ENCODE measurements at regions not wholly inside any gene's neighbourhood (a gene's known extent, or its start where the extent isn't known, plus 50 kb on each side); places are given as distances from the start of the nearest gene placed in this dataset.

GRCh38 chr9:86521977-86522376, 167.8 kb upstream of the TUT7 start:
- DNase-seq = no peak
- intact Hi-C loops (cut with DNase I; ENCODE audit: low total_unique reads) = no loop called here

GRCh38 chr9:86521322-86521721, 167.1 kb upstream of the TUT7 start:
- H3K27ac ChIP-seq = no peak overlapping the region
- no peaks in the 10 kb centered on the region for H3K9me3 ChIP-seq
- intact Hi-C loops (cut with DNase I; ENCODE audit: low total_unique reads) = no loop called here
- H3K36me3 ChIP-seq (ENCODE audit: low read depth, missing control alignments) = no peaks in the 10 kb centered on the region
- no peaks in the 10 kb centered on the region for H3K27me3 ChIP-seq
- H3K4me1 ChIP-seq = peaks cover 8% of the 10 kb centered on the region
- 93% methylated on average over 4 of the region's 4 CpGs for WGBS, 2 donors
- no peak for DNase-seq
- TF ChIP-seq POLR2A (IDR thresholded peaks at IDR 0.05) = no peak
- TF ChIP-seq CTCF (IDR thresholded peaks at IDR 0.05) = no peak
- no peak overlapping the region for H3K4me3 ChIP-seq

More at GRCh38 chr9:86521977-86522376, 167.8 kb upstream of the TUT7 start:
- WGBS, 2 donors = 87 to 89% methylated on average over 5 of the region's 5 CpGs
- Histone ChIP-seq H3K36me3 (ENCODE audit: low read depth, missing control alignments) (no peaks in the 10 kb centered on the region), H3K9me3 (no peaks in the 10 kb centered on the region), H3K4me1 (peaks cover 12% of the 10 kb centered on the region), H3K4me3 (no peak overlapping the region), H3K27ac (no peak overlapping the region), H3K27me3 (no peaks in the 10 kb centered on the region)
- no peak for TF ChIP-seq POLR2A (IDR thresholded peaks at IDR 0.05)
- no peak for TF ChIP-seq CTCF (IDR thresholded peaks at IDR 0.05)

GRCh38 chr9:86519066-86519615, 164.9 kb upstream of the TUT7 start:
- Histone ChIP-seq H3K9me3 (no peaks in the 10 kb centered on the region), H3K27me3 (no peaks in the 10 kb centered on the region), H3K36me3 (ENCODE audit: low read depth, missing control alignments) (no peaks in the 10 kb centered on the region), H3K4me1 (no peaks in the 10 kb centered on the region), H3K27ac (no peak overlapping the region), H3K4me3 (no peak overlapping the region)
- TF ChIP-seq CTCF (IDR thresholded peaks at IDR 0.05) (no peak), POLR2A (IDR thresholded peaks at IDR 0.05) (no peak)
- intact Hi-C loops (cut with DNase I; ENCODE audit: low total_unique reads) = no loop called here
- no peak for DNase-seq

DNA sequence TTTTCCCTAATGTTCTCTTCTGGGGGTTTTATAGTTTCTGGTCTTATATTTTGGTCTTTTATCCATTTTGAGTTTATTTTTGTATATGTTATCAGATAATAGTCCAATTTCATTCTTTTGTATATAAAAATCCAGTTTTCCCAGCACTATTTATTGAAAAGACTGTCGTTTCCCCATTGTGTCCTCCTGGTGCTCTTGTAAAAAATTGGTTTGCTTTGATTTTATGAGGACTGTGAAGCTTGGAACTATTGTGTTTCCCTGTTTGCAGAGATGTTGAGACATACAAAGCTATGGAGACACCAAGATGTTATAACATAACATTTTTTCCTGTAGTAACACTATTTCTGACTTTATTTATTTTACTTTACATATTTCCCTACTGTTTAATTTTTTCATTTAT, 163.3 kb upstream of the TUT7 start:
- intact Hi-C loops (cut with DNase I; ENCODE audit: low total_unique reads) = no loop called here
- no peaks in the 10 kb centered on the region for H3K9me3 ChIP-seq
- no peaks in the 10 kb centered on the region for H3K36me3 ChIP-seq (ENCODE audit: low read depth, missing control alignments)
- TF ChIP-seq POLR2A (IDR thresholded peaks at IDR 0.05) (no peak), CTCF (IDR thresholded peaks at IDR 0.05) (no peak)
- H3K27ac ChIP-seq = no peak overlapping the region
- H3K4me1 ChIP-seq = no peaks in the 10 kb centered on the region
- no peak overlapping the region for H3K4me3 ChIP-seq
- DNase-seq = no peak
- 84 to 91% methylated on average over 1 of the region's 1 CpG for WGBS, 2 donors
- H3K27me3 ChIP-seq = no peaks in the 10 kb centered on the region

- WGBS, 2 donors = 61 to 68% methylated on average over 12 to 19 of the region's 19 CpGs
- no peaks in the 10 kb centered on the region for H3K4me1 ChIP-seq
- H3K36me3 ChIP-seq (ENCODE audit: low read depth, missing control alignments) = no peaks in the 10 kb centered on the region
- H3K9me3 ChIP-seq = no peaks in the 10 kb centered on the region
- no peaks in the 10 kb centered on the region for H3K27me3 ChIP-seq
- no peak overlapping the region for H3K4me3 ChIP-seq
- intact Hi-C loops (cut with DNase I; ENCODE audit: low total_unique reads) = no loop called here
- peak; percentile 25 for DNase-seq
- no peak for TF ChIP-seq CTCF (IDR thresholded peaks at IDR 0.05)
- TF ChIP-seq POLR2A (IDR thresholded peaks at IDR 0.05) = no peak
- H3K27ac ChIP-seq = no peak overlapping the region
These were observed 162.4 kb upstream of the TUT7 start for GRCh38 chr9:86516564-86516963.
